GM12878 (cell line): ENCODE measurements at regions not wholly inside any gene's neighbourhood (a gene's known extent, or its start where the extent isn't known, plus 50 kb on each side); places are given as distances from the start of the nearest gene placed in this dataset.
"Not testable (repeated sequence)": the region's sequence is repeated elsewhere in the genome, so short reads cannot be mapped to it uniquely, and the experiment has no call there.

Experiments used
- ATAC-seq: fragments of 200-7000 bp; cut with Tn5 transposase; 3 replicates; pipeline ENCODE4 v1.9.1; 2020; ENCODE audit warnings: mild to moderate bottlenecking, moderate library complexity
- BruUV-seq: library from RNA; stranded (reverse); fragments of 400-500 nt; replicated peaks from 2 replicates; lab custom pipeline; 2021; lab: Mats Ljungman, UMichigan
- CTCF ChIA-PET: fragments of 300-600 bp; sonication (Branson Sonifier 250); formaldehyde crosslinking; extraction: SDS; loops from one replicate; lab custom pipeline; 2021; ENCODE audit warnings: inconsistent platforms; lab: Yijun Ruan, JAX
- POLR2A ChIA-PET: fragments of 350-600 bp; formaldehyde crosslinking; extraction: SDS; loops from one replicate; lab custom pipeline; 2021; ENCODE audit warnings: inconsistent platforms; lab: Charles Lee
- RAD21 ChIA-PET: fragments of 300-600 bp; sonication (Branson Sonifier 250); formaldehyde crosslinking; loops from one replicate; lab custom pipeline; 2023; ENCODE audit warnings: antibody characterized with exemption; ENCODE audit not compliant: unreplicated experiment; lab: Charles Lee
- SMC1A ChIA-PET: fragments of 300-600 bp; sonication (Branson Sonifier 250); formaldehyde crosslinking; loops from one replicate; lab custom pipeline; 2023; ENCODE audit not compliant: unreplicated experiment, uncharacterized antibody; lab: Charles Lee
- DNase-seq: peaks from one replicate; pipeline ENCODE4 v3.0.0-alpha.2; 2011; ENCODE audit warnings: low read depth, low spot score
- FAIRE-seq: peaks from 3 replicates; lab custom pipeline; 2011; peaks lifted over from hg19 to GRCh38; lab: Jason Lieb, UNC
- H2AFZ ChIP-seq: 2 replicates; pipeline ENCODE4 v1.6.0; 2011; ENCODE audit warnings: low read depth, low read length, control low read depth; ENCODE audit not compliant: control insufficient read depth
- H3K27ac ChIP-seq: 2 replicates; pipeline ENCODE4 v1.5.1; 2011; ENCODE audit warnings: control low read depth; ENCODE audit not compliant: control insufficient read depth, insufficient read depth
- H3K27me3 ChIP-seq, 2 experiments: replicated peaks in 1 of 2; 2 replicates each; pipeline versions ENCODE4 v1.6.0 to v1.6.1; 2011; ENCODE audit warnings: low read length in 1 of 2; ENCODE audit not compliant: control insufficient read depth in 2 of 2, insufficient read depth in 2 of 2
- H3K36me3 ChIP-seq, 2 experiments: 2 replicates each; pipeline ENCODE4 v1.5.1; 2011; ENCODE audit warnings: low read length in 1 of 2; ENCODE audit not compliant: control insufficient read depth in 2 of 2, insufficient read depth in 2 of 2
- H3K4me1 ChIP-seq: 2 replicates; pipeline ENCODE4 v1.6.1; 2011; ENCODE audit warnings: mild to moderate bottlenecking, low read length, moderate library complexity, mixed read lengths; ENCODE audit not compliant: control insufficient read depth, insufficient read depth
- H3K4me2 ChIP-seq: 2 replicates; pipeline ENCODE4 v1.6.0; 2011; ENCODE audit warnings: control low read depth; ENCODE audit not compliant: control insufficient read depth, insufficient read depth
- H3K4me3 ChIP-seq: fragments of 200-600 bp; sonication (generic); 2 replicates; pipeline ENCODE4 v1.5.1; 2016
- H3K79me2 ChIP-seq: 2 replicates; pipeline ENCODE4 v1.6.0; 2011; ENCODE audit warnings: low read length; ENCODE audit not compliant: control insufficient read depth, insufficient read depth
- H3K9ac ChIP-seq: 2 replicates; pipeline ENCODE4 v1.8.0; 2011; ENCODE audit warnings: low read length, control low read depth, mixed read lengths; ENCODE audit not compliant: control insufficient read depth, insufficient read depth
- H3K9me3 ChIP-seq: replicated peaks from 3 replicates; pipeline ENCODE4 v1.5.1; 2011; ENCODE audit warnings: mild to moderate bottlenecking, low read length; ENCODE audit not compliant: control insufficient read depth, insufficient read depth
- H4K20me1 ChIP-seq: 2 replicates; pipeline ENCODE4 v1.6.0; 2011; ENCODE audit not compliant: control insufficient read depth, insufficient read depth
- CREM ChIP-seq: IDR thresholded peaks from 2 replicates; pipeline ENCODE4 v1.6.1; 2014; ENCODE audit warnings: antibody characterized with exemption, low read depth
- ELK1 ChIP-seq: IDR thresholded peaks from 2 replicates; pipeline ENCODE4 v1.6.1; 2012; ENCODE audit warnings: low read depth, low read length, improper control_type of control experiment
- WGBS: methylation state at CpG from one replicate; pipeline ENCODE4 v1.1.6; 2016; ENCODE audit warnings: low lambda C conversion rate; ENCODE audit not compliant: insufficient replicate concordance, insufficient coverage; ENCODE audit errors: missing lambda C conversion rate; 5-methylcytosine and 5-hydroxymethylcytosine counted together
- in situ Hi-C: fragments of 300-500 bp; cut with MboI; formaldehyde crosslinking; loops from 9 replicates; pipeline ENCODE4 v1.14.3; 2018; ENCODE audit warnings: mixed read lengths
- intact Hi-C: fragments of 100-400 bp; cut with micrococcal nuclease; formaldehyde crosslinking; loops from one replicate; pipeline ENCODE4 v1.14.2; 2022; ENCODE audit not compliant: unreplicated experiment
- TF ChIP-seq, protein P1 (sequence below): IDR thresholded peaks from 2 replicates; pipeline ENCODE4 v1.6.1; 2012; ENCODE audit warnings: low read length, inconsistent platforms
- TF ChIP-seq, protein P2 (sequence below): fragments of 450-650 bp; IDR thresholded peaks from 2 replicates; pipeline ENCODE4 v1.6.1; 2017; ENCODE audit warnings: mild to moderate bottlenecking

- TF ChIP-seq ELK1 (no peak), CREM (no peak)
- TF ChIP-seq, protein P1, sequence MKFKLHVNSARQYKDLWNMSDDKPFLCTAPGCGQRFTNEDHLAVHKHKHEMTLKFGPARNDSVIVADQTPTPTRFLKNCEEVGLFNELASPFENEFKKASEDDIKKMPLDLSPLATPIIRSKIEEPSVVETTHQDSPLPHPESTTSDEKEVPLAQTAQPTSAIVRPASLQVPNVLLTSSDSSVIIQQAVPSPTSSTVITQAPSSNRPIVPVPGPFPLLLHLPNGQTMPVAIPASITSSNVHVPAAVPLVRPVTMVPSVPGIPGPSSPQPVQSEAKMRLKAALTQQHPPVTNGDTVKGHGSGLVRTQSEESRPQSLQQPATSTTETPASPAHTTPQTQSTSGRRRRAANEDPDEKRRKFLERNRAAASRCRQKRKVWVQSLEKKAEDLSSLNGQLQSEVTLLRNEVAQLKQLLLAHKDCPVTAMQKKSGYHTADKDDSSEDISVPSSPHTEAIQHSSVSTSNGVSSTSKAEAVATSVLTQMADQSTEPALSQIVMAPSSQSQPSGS = no peak
- TF ChIP-seq, protein P2, sequence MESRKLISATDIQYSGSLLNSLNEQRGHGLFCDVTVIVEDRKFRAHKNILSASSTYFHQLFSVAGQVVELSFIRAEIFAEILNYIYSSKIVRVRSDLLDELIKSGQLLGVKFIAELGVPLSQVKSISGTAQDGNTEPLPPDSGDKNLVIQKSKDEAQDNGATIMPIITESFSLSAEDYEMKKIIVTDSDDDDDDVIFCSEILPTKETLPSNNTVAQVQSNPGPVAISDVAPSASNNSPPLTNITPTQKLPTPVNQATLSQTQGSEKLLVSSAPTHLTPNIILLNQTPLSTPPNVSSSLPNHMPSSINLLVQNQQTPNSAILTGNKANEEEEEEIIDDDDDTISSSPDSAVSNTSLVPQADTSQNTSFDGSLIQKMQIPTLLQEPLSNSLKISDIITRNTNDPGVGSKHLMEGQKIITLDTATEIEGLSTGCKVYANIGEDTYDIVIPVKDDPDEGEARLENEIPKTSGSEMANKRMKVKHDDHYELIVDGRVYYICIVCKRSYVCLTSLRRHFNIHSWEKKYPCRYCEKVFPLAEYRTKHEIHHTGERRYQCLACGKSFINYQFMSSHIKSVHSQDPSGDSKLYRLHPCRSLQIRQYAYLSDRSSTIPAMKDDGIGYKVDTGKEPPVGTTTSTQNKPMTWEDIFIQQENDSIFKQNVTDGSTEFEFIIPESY = no peak
Measured at GRCh38 chr22:47613606-47614350, 851.3 kb downstream of the TBC1D22A start (continued).

DNA sequence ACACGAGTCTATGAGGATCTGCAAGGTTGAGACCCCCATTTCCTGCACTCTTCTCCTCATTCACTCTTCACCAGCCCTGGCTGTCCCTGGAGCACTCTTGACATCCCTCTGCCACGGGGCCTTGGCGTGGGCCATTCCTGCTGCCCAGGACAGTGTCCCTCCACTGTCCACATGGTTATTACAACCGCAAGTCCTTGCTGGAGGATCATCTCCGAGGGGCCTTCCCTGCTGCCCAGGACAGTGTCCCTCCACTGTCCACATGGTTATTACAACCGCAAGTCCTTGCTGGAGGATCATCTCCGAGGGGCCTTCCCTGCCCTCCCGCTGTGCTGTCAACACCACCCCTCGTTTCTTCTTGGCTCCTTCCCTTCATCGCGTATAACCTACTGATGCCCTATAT is 850.7 kb downstream of the TBC1D22A start:
- BruUV-seq, RAD21 ChIA-PET, H3K4me1 ChIP-seq, H3K4me2 ChIP-seq, H4K20me1 ChIP-seq, in situ Hi-C loops, ATAC-seq, POLR2A ChIA-PET, H3K9ac ChIP-seq, intact Hi-C loops, FAIRE-seq, H3K4me3 ChIP-seq, H3K27me3 ChIP-seq, H3K36me3 ChIP-seq, SMC1A ChIA-PET, H3K9me3 ChIP-seq, H2AFZ ChIP-seq, DNase-seq, H3K27ac ChIP-seq, H3K79me2 ChIP-seq: not testable (repeated sequence)
- CTCF ChIA-PET = interaction anchor here (0.6 kb wide), 1 partner anchor 26 kb away, joined by 4 read pairs; no protein-coding TSS in a partner anchor
- 29% methylated on average over 11 of the region's 11 CpGs for WGBS
